GM10266 (cell line): ENCODE measurements at regions not wholly inside any gene's neighbourhood (a gene's known extent, or its start where the extent isn't known, plus 50 kb on each side); places are given as distances from the start of the nearest gene placed in this dataset.

Experiments used
- DNase-seq: peaks from one replicate; pipeline ENCODE4 v3.0.0; 2012; ENCODE audit errors: extremely low spot score
- TF ChIP-seq, protein P1 (sequence below): IDR thresholded peaks from 2 replicates; pipeline ENCODE4 v1.5.1; 2012; ENCODE audit warnings: mild to moderate bottlenecking, low read depth; ENCODE audit not compliant: control insufficient read depth, insufficient read depth; ENCODE audit errors: missing control alignments

DNA sequence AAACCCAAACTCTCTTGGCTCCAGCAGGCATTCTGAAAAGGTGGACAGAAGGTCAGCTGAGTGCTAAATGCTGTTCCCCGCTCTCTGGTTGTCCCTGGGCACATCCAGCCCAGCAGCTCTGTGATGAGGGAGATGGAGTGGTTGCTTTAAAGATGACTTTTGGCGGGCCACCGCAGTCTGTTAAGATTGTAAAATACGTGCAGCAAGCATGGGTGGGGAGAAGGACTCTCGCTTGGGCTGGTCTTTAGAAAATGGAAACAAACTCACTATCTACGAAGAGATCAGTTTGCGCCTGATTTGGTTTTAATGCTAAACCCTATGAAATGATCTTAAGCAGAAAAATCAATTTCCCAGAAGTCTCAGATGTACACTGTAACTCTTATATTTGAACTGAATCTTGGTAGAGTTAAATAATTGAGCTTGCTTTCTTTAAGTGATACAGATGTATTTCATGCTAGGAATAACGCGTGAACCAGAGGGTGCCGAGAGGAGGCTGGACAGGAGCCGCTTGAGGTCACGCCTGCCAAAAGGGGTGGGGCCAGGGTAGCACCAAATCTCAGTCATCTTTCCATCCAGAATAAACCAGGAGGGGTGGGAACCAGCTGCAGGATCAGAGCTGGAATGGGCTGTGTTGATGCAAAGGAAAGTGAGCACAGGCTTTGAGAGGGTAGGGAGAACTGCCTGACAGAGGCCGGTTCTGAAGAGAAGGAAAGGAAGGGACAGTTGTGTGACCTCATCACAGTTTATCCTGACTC lies 170.2 kb upstream of the MKI67 start:
- TF ChIP-seq, protein P1, sequence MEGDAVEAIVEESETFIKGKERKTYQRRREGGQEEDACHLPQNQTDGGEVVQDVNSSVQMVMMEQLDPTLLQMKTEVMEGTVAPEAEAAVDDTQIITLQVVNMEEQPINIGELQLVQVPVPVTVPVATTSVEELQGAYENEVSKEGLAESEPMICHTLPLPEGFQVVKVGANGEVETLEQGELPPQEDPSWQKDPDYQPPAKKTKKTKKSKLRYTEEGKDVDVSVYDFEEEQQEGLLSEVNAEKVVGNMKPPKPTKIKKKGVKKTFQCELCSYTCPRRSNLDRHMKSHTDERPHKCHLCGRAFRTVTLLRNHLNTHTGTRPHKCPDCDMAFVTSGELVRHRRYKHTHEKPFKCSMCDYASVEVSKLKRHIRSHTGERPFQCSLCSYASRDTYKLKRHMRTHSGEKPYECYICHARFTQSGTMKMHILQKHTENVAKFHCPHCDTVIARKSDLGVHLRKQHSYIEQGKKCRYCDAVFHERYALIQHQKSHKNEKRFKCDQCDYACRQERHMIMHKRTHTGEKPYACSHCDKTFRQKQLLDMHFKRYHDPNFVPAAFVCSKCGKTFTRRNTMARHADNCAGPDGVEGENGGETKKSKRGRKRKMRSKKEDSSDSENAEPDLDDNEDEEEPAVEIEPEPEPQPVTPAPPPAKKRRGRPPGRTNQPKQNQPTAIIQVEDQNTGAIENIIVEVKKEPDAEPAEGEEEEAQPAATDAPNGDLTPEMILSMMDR, result no peak
- DNase-seq, result no peak

DNA sequence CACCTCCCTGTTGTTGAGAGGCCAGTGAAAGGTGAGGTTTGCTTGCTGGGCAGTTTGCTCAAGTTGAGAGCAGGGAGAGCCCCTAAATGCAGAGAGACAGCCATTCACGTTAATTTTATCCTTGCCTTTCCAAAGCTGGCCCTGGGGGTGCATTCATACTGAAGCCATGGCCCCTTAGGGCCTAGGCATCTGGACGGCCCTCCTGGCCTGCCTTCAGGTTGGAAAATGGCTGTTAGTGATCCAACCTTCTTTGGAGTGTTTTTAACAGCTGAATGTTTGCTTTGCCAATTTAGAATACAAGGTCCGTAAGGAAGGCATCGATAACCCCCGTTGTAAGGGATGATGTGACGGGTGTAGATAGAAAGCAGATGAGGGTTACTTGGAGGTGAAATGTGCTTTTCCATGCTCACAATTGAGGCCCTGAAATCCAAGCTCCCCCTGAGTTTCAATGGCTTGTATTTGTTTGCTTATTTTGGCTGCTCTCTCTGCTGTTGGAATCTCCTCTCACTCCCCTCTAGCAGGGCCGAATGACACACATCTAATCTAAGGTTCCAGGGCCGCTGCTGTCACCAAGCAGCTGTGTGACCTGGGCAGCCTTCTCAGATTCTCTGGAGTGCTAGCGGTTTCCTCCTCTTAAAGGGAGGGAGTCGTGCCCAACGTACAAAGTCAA lies 171.6 kb upstream of the MKI67 start:
- TF ChIP-seq, protein P1, result no peak
- no peak for DNase-seq

DNA sequence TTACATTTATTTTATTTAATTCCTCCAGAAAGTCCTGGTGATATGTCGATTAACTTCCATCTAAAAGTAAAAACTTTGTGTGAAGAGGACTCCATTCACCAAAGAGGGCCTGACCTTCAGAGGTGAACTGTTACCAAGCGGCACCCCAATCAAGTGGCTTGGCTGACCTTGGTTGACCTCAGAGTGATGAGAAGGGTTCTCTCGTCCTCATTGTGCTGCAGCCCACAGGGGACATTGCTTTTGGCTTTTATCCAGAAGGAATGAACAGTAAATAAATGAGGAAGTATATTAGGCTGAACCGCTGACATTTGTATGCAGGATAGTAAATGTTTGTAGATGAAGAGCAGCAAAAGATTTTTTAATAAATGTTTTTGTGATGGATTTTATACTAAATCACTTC lies 172.4 kb upstream of the MKI67 start:
- TF ChIP-seq, protein P1, result no peak
- no peak for DNase-seq

DNA sequence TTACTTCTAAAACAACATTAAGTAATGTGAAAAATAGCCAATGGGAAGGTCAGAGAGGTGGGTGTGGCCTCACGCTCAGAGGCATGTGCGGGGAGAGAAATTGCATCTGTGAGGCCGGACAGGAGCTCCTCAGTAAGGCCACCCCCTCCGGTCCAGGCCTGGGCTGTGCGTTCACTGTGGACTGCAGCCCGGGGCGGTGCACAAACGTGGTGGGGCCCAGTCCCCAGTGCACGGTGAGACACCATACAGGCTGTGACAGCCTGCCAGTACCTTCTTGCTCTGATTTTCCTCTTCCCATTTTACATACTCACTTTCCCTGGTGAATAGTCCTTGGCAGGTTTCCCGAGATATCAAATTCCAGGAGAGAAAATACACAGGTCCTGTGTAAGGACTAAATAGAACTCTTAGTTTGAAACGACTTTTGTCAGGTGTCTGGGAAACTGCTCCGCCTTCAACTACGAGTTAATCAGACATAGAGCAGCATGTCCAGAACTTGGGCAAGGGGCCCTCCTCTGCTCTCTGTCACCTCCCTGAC lies 174.1 kb upstream of the MKI67 start:
- TF ChIP-seq, protein P1, result no peak
- no peak for DNase-seq

DNA sequence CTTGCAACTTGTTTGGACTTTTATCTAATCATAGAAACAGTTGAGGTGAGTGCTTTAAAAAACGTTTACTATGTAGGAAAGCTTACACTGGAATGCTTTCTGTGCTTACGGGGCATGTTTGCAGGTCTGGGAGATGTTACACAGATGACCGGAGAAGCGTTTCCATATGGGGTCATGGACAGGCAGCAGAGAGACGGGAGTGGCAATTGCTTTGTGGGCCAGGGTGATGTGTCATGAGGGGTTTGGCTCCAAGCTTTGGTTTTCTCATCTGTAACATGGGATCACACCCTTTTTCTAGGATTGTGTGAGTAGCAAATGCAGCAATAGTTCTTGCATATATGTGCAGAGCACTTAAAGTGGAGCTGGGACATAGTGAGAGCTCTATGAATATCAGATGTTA lies 174.8 kb upstream of the MKI67 start:
- no peak for DNase-seq
- TF ChIP-seq, protein P1, result no peak

DNA sequence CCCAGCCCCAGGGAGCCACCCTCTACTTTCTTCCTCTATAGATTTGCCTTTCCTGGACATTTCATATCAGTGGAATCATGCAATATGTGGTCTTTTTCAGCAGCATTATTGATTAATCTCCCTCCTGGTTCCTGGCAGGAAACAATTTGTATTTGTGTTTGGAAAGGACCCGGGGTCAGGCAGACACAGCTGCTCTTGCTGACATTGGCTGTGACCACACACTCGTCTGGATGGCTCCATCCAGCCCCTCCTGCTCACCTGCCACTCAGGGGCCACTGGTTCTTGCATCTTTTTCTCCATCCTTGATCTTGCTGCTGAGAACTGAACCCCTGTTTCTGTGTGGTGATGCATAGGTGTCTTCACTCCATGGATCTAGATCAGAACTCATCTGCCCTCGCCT lies 176.6 kb upstream of the MKI67 start:
- DNase-seq, result no peak
- TF ChIP-seq, protein P1, result no peak

DNA sequence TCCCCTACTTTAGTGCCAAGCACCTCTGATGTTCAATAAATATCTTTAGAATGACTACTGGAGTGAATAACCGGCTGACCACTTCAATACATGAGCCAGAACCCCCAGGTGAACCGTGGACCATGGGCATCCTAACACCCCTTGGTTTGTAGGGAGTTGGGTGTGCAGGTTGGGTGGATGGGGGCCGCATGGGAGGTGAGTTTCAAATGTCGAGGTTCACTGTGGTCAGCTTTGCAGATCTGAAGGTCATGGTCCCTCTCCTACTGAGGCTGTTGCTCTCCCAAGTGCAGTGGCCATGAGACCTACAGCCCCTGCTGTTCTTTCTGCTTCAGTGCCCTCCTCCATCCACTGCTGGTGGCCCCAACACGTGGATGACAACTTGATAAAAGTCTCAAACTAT lies 178.0 kb upstream of the MKI67 start:
- no peak for DNase-seq
- TF ChIP-seq, protein P1, result no peak
